Gastroesophageal sphincter (tissue), 4 donors: ENCODE measurements at regions not wholly inside any gene's neighbourhood (a gene's known extent, or its start where the extent isn't known, plus 50 kb on each side); places are given as distances from the start of the nearest gene placed in this dataset.

ENCODE experiments used
- ATAC-seq: fragments of 150-250 bp; one replicate; pipeline ENCODE4 v1.9.1; 2016; ENCODE audit warnings: mild to moderate bottlenecking, moderate library complexity
- H3K27ac ChIP-seq, 4 donors: fragments of 200-600 bp; sonication (generic) in 3 of 4; 1 replicate in 3 of 4; 2 replicates in 1 of 4; pipeline ENCODE4 v1.5.1; 2016 to 2019
- H3K27me3 ChIP-seq: fragments of 200-600 bp; sonication (generic); one replicate; pipeline ENCODE4 v1.5.1; 2019
- H3K36me3 ChIP-seq, 2 donors: fragments of 200-600 bp; sonication (generic); one replicate each; pipeline ENCODE4 v1.5.1; 2019; ENCODE audit warnings: control low read depth in 1 of 2
- H3K4me1 ChIP-seq, 3 donors: fragments of 200-600 bp; sonication (generic); 1 replicate in 2 of 3; 2 replicates in 1 of 3; pipeline ENCODE4 v1.5.1; 2016 to 2019; ENCODE audit warnings: control low read depth in 2 of 3
- H3K4me3 ChIP-seq, 2 donors: fragments of 200-600 bp; sonication (generic); one replicate each; pipeline ENCODE4 v1.5.1; 2019; ENCODE audit warnings: mild to moderate bottlenecking in 1 of 2, moderate library complexity in 1 of 2
- H3K9me3 ChIP-seq, 3 donors: fragments of 200-600 bp; sonication (generic); one replicate each; pipeline ENCODE4 v1.5.1; 2017 to 2019; ENCODE audit warnings: control low read depth in 2 of 3
- CTCF ChIP-seq, 4 experiments: fragments of 200-600 bp in 2 of 4; fragments of 450-650 bp in 2 of 4; sonication (generic) in 1 of 4; IDR thresholded peaks; one replicate each; pipeline ENCODE4 v1.5.1; 2017 to 2019; ENCODE audit warnings: antibody characterized with exemption in 4 of 4, mild to moderate bottlenecking in 2 of 4, moderate library complexity in 2 of 4
- EP300 ChIP-seq: sonication (generic); formaldehyde crosslinking; IDR thresholded peaks from one replicate; pipeline ENCODE4 v1.6.1; 2017; ENCODE audit warnings: antibody characterized with exemption, mild to moderate bottlenecking
- POLR2A ChIP-seq, 2 donors: fragments of 450-650 bp; IDR thresholded peaks; one replicate each; pipeline ENCODE4 v1.6.1; 2017; ENCODE audit warnings: antibody characterized with exemption in 2 of 2, mild to moderate bottlenecking in 2 of 2, moderate library complexity in 1 of 2
- POLR2AphosphoS5 ChIP-seq: sonication (generic); formaldehyde crosslinking; IDR thresholded peaks from one replicate; pipeline ENCODE4 v1.6.1; 2017; ENCODE audit warnings: antibody characterized with exemption
- WGBS, 2 donors: methylation state at CpG; one replicate each; pipeline ENCODE4 v1.1.5; 2018; ENCODE audit warnings: low coverage in 1 of 2; 5-methylcytosine and 5-hydroxymethylcytosine counted together

- TF ChIP-seq EP300 (no peak), POLR2AphosphoS5 (peak; percentile 50)
- H3K27me3 ChIP-seq: no peaks in the 10 kb centered on the region
- no peaks in the 10 kb centered on the region for H3K36me3 ChIP-seq
- no peak overlapping the region for H3K4me3 ChIP-seq
- H3K27ac ChIP-seq: peak overlapping the region in 2 of 4 donors; percentile 14 to 18
- peak; percentile 87 for ATAC-seq
- no peaks in the 10 kb centered on the region for H3K9me3 ChIP-seq
- 58 to 79% methylated on average over 4 of the region's 4 CpGs for WGBS, 2 donors
- H3K4me1 ChIP-seq: peaks cover 0 to 28% (median 5%) of the 10 kb centered on the region in 3 donors
These were observed 182.5 kb downstream of the EDN1 start for GRCh38 chr6:12472601-12473038.

- TF ChIP-seq CTCF (IDR thresholded peaks at IDR 0.05) (no peak), EP300 (no peak), POLR2A (IDR thresholded peaks at IDR 0.05) (no peak), POLR2AphosphoS5 (no peak)
- H3K4me3 ChIP-seq: no peak overlapping the region
- H3K4me1 ChIP-seq: peaks cover 0 to 21% (median under 1%) of the 10 kb centered on the region in 3 donors
- no peaks in the 10 kb centered on the region for H3K9me3 ChIP-seq
- H3K27ac ChIP-seq: peak overlapping the region in 1 of 4 donors; percentile 29
- 67 to 100% methylated on average over 1 of the region's 1 CpG for WGBS, 2 donors
- no peak for ATAC-seq
- H3K36me3 ChIP-seq: no peaks in the 10 kb centered on the region
- no peaks in the 10 kb centered on the region for H3K27me3 ChIP-seq
These were observed 183.3 kb downstream of the EDN1 start for GRCh38 chr6:12473494-12473893.

GRCh38 chr6:12474167-12475140, 184.3 kb downstream of the EDN1 start:
- Histone ChIP-seq H3K4me1 (peaks cover 0 to 19% (median 0%) of the 10 kb centered on the region in 3 donors), H3K27ac (peak overlapping the region in 2 of 4 donors; percentile 18 to 29), H3K27me3 (no peaks in the 10 kb centered on the region), H3K4me3 (no peak overlapping the region), H3K9me3 (no peaks in the 10 kb centered on the region), H3K36me3 (no peaks in the 10 kb centered on the region)
- TF ChIP-seq CTCF (IDR thresholded peaks at IDR 0.05) (no peak), POLR2A (IDR thresholded peaks at IDR 0.05) (no peak), EP300 (no peak), POLR2AphosphoS5 (no peak)
- 66% methylated on average over 3 to 6 of the region's 7 CpGs for WGBS, 2 donors
- no peak for ATAC-seq

GRCh38 chr6:12476484-12476883, 186.3 kb downstream of the EDN1 start:
- H3K27ac ChIP-seq: no peak overlapping the region
- ATAC-seq: no peak

GRCh38 chr6:12477616-12478015, 187.5 kb downstream of the EDN1 start:
- H3K9me3 ChIP-seq: no peaks in the 10 kb centered on the region
- peaks cover 0 to 18% (median 0%) of the 10 kb centered on the region in 3 donors for H3K4me1 ChIP-seq
- TF ChIP-seq EP300 (no peak), CTCF (IDR thresholded peaks at IDR 0.05) (no peak), POLR2AphosphoS5 (no peak)
- H3K27ac ChIP-seq: no peak overlapping the region
- no peak for ATAC-seq
- 91 to 93% methylated on average over 3 of the region's 3 CpGs for WGBS, 2 donors
- no peaks in the 10 kb centered on the region for H3K27me3 ChIP-seq
- H3K4me3 ChIP-seq: no peak overlapping the region
- no peaks in the 10 kb centered on the region for H3K36me3 ChIP-seq

More at GRCh38 chr6:12476484-12476883, 186.3 kb downstream of the EDN1 start:
- H3K4me1 ChIP-seq: peaks cover 0 to 19% (median 0%) of the 10 kb centered on the region in 3 donors
- H3K27me3 ChIP-seq: no peaks in the 10 kb centered on the region
- no peaks in the 10 kb centered on the region for H3K9me3 ChIP-seq
- H3K36me3 ChIP-seq: no peaks in the 10 kb centered on the region
- H3K4me3 ChIP-seq: no peak overlapping the region
- TF ChIP-seq POLR2A (IDR thresholded peaks at IDR 0.05) (no peak), CTCF (IDR thresholded peaks at IDR 0.05) (no peak), POLR2AphosphoS5 (no peak), EP300 (no peak)
